GM12865 (cell line): ENCODE measurements at regions not wholly inside any gene's neighbourhood (a gene's known extent, or its start where the extent isn't known, plus 50 kb on each side); places are given as distances from the start of the nearest gene placed in this dataset.

Source experiments
- DNase-seq: peaks from one replicate; pipeline ENCODE4 v3.0.0; 2010; ENCODE audit warnings: low read depth
- H3K4me3 ChIP-seq: 2 replicates; pipeline ENCODE4 v1.5.1; 2011; ENCODE audit warnings: mild to moderate bottlenecking, low read depth, low read length, control low read depth
- CTCF ChIP-seq: IDR thresholded peaks from 2 replicates; pipeline ENCODE4 v1.5.1; 2011; ENCODE audit warnings: low read length, control low read depth, low read depth, inconsistent platforms; ENCODE audit not compliant: insufficient read depth; ENCODE audit errors: missing control alignments

- no peak for DNase-seq
Observed at GRCh38 chr9:2461892-2462291, 159.7 kb upstream of the VLDLR start.

GRCh38 chr9:2464624-2465023 lies 157.0 kb upstream of the VLDLR start:
- no peak for DNase-seq
- H3K4me3 ChIP-seq: no peak overlapping the region
- TF ChIP-seq CTCF: no peak

More at GRCh38 chr9:2461892-2462291, 159.7 kb upstream of the VLDLR start:
- no peak overlapping the region for H3K4me3 ChIP-seq
- TF ChIP-seq CTCF: no peak

- no peak for TF ChIP-seq CTCF
- DNase-seq: no peak
- H3K4me3 ChIP-seq: no peak overlapping the region
Observed at GRCh38 chr9:2465516-2465915, 156.1 kb upstream of the VLDLR start.

- no peak overlapping the region for H3K4me3 ChIP-seq
Observed at GRCh38 chr9:2465921-2466460, 155.6 kb upstream of the VLDLR start.

GRCh38 chr9:2466703-2467102 lies 154.9 kb upstream of the VLDLR start:
- no peak for DNase-seq
- no peak overlapping the region for H3K4me3 ChIP-seq
- TF ChIP-seq CTCF: no peak

More at GRCh38 chr9:2465921-2466460, 155.6 kb upstream of the VLDLR start:
- no peak for TF ChIP-seq CTCF
- peak; percentile 78 for DNase-seq

- TF ChIP-seq CTCF: no peak
- no peak overlapping the region for H3K4me3 ChIP-seq
- peak; percentile 26 for DNase-seq
Observed at GRCh38 chr9:2469681-2470221, 151.8 kb upstream of the VLDLR start.

- TF ChIP-seq CTCF: no peak
- DNase-seq: no peak
Observed at GRCh38 chr9:2473681-2474080, 147.9 kb upstream of the VLDLR start.

More at GRCh38 chr9:2473681-2474080, 147.9 kb upstream of the VLDLR start:
- no peak overlapping the region for H3K4me3 ChIP-seq
